Epithelial cell of esophagus (primary cell): ENCODE measurements at regions not wholly inside any gene's neighbourhood (a gene's known extent, or its start where the extent isn't known, plus 50 kb on each side); places are given as distances from the start of the nearest gene placed in this dataset.

Experiments used
- DNase-seq: peaks from one replicate; pipeline ENCODE4 v3.0.0; 2010; ENCODE audit warnings: low read depth
- H3K4me3 ChIP-seq: 2 replicates; pipeline ENCODE4 v1.5.1; 2011; ENCODE audit warnings: mild to moderate bottlenecking, low read length, control low read depth
- CTCF ChIP-seq: IDR thresholded peaks from 2 replicates; pipeline ENCODE4 v1.5.1; 2011; ENCODE audit warnings: low read depth, mild to moderate bottlenecking, low read length, control low read depth, inconsistent platforms; ENCODE audit not compliant: insufficient read depth; ENCODE audit errors: missing control alignments

DNA sequence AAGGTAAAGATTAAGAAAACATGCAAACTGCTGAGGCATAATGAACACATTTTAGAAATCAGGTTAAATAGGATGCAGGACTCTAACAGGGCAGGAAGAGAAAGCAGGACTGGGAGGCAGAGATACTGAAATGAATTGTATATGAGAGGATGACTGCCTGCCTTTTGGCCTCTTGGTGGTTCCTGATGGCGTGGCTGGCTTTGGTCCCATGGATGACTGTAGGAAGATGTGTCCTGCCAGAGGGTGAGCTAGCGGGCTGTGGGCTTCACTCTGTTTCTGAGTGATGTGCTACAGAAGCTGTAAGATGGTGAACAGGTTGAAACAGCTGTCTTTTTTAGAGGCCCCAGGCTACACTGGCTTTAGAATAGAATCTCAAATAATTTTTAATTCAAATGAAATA lies 517.0 kb downstream of the SLC4A3 start:
- no peak overlapping the region for H3K4me3 ChIP-seq
- no peak for DNase-seq
- no peak for TF ChIP-seq CTCF

- DNase-seq: no peak
These were observed 520.0 kb downstream of the SLC4A3 start for GRCh38 chr2:220147161-220148038.

GRCh38 chr2:220148471-220149248 lies 521.2 kb downstream of the SLC4A3 start:
- no peak for DNase-seq
- no peak for TF ChIP-seq CTCF
- no peak overlapping the region for H3K4me3 ChIP-seq

More at GRCh38 chr2:220147161-220148038, 520.0 kb downstream of the SLC4A3 start:
- no peak overlapping the region for H3K4me3 ChIP-seq
- no peak for TF ChIP-seq CTCF

DNA sequence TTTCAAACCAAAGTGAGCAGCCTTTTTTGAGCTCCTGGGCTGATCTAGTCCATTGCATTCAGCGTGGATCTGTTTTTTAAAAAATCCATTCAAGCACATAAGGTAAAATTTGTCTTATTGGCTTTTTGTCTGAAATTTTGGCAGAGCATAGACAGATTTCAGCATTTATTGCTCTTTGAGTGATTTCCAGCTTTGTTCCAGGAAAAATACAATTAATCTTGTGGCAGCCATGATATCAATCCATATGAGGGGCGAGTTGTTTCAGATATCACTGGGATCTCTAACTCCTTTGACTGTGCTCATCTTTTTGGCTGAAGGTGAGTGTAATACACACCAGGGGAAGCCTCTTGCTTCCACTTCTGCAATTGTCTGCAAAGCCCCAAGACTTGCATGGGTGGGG lies 523.9 kb downstream of the SLC4A3 start:
- DNase-seq: no peak
- H3K4me3 ChIP-seq: no peak overlapping the region
- no peak for TF ChIP-seq CTCF

DNA sequence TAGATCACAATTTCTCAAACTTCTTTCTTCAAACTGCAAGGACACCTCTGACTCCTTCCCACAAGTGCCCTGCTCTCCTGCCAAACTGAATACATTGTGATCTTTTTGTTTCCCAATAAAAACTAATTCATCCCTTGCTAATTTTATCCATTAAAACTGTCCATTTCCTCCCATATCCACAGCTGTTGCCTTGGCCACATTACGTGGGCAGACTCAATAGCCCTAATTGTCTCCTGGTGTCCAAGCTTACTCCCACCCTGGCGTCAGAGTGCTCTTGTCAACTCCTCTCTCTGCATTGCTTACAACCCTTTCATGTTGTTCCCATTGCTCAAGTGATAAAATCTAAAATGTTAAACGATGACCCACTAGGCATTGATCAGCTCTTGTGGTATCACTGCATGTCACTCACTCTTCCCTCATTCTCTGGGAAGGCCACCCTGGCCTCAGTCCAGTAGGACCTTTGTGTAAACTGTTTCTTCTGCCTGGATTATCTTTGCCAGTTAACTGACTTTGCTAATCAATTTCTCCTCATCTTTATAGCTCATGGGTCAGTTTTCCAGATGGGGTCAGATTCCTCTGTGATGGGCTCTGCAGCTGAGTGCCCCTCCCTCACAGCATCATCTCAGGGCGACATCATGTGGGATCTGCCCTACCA lies 525.0 kb downstream of the SLC4A3 start:
- DNase-seq: no peak
- H3K4me3 ChIP-seq: no peak overlapping the region
- no peak for TF ChIP-seq CTCF

GRCh38 chr2:220153118-220153517 lies 525.7 kb downstream of the SLC4A3 start:
- DNase-seq: no peak
- no peak for TF ChIP-seq CTCF
- H3K4me3 ChIP-seq: no peak overlapping the region
